GM18909 (cell line): ENCODE measurements at regions not wholly inside any gene's neighbourhood (a gene's known extent, or its start where the extent isn't known, plus 50 kb on each side); places are given as distances from the start of the nearest gene placed in this dataset.
"Not testable (repeated sequence)": the region's sequence is repeated elsewhere in the genome, so short reads cannot be mapped to it uniquely, and the experiment has no call there.

Source experiments
- ATAC-seq: cut with Tn5 transposase; IDR thresholded peaks from one replicate; pipeline ENCODE4 v1.9.1; 2021; ENCODE audit warnings: mild to moderate bottlenecking; ENCODE audit not compliant: unreplicated experiment, poor library complexity

GRCh38 chr4:178003098-178003657 is 560.9 kb upstream of the AGA start:
- ATAC-seq, result no peak

- ATAC-seq, result no peak
Observed at GRCh38 chr4:178010596-178010995, 568.4 kb upstream of the AGA start.

- ATAC-seq, result not testable (repeated sequence)
Observed at GRCh38 chr4:178015046-178015445, 572.8 kb upstream of the AGA start.

GRCh38 chr4:178026999-178027398 is 584.8 kb upstream of the AGA start:
- ATAC-seq, result no peak

GRCh38 chr4:178027796-178028195 is 585.6 kb upstream of the AGA start:
- ATAC-seq, result no peak

GRCh38 chr4:178028481-178028880 is 586.2 kb upstream of the AGA start:
- ATAC-seq, result no peak

- no peak for ATAC-seq
Observed at GRCh38 chr4:178037459-178038214, 595.4 kb upstream of the AGA start.

GRCh38 chr4:178056996-178057395 is 614.8 kb upstream of the AGA start:
- ATAC-seq, result no peak

- ATAC-seq, result no peak
Observed at GRCh38 chr4:178063568-178063967, 621.3 kb upstream of the AGA start.

GRCh38 chr4:178066338-178066941 is 624.2 kb upstream of the AGA start:
- ATAC-seq, result no peak

GRCh38 chr4:178068136-178068535 is 625.9 kb upstream of the AGA start:
- ATAC-seq, result no peak

- no peak for ATAC-seq
Observed at GRCh38 chr4:178070163-178070562, 627.9 kb upstream of the AGA start.

GRCh38 chr4:178080312-178080711 is 638.1 kb upstream of the AGA start:
- no peak for ATAC-seq

GRCh38 chr4:178081176-178081575 is 638.9 kb upstream of the AGA start:
- ATAC-seq, result no peak

- no peak for ATAC-seq
Observed at GRCh38 chr4:178081896-178082295, 639.7 kb upstream of the AGA start.

- no peak for ATAC-seq
Observed at GRCh38 chr4:178082906-178083305, 640.7 kb upstream of the AGA start.

- ATAC-seq, result no peak
Observed at GRCh38 chr4:178083968-178084367, 641.7 kb upstream of the AGA start.

GRCh38 chr4:178086320-178086719 is 644.1 kb upstream of the AGA start:
- ATAC-seq, result no peak

GRCh38 chr4:178090640-178091411 is 648.6 kb upstream of the AGA start:
- no peak for ATAC-seq

- ATAC-seq, result no peak
Observed at GRCh38 chr4:178102139-178102538, 659.9 kb upstream of the AGA start.

- no peak for ATAC-seq
Observed at GRCh38 chr4:178105242-178105641, 663.0 kb upstream of the AGA start.
